GM18502 (cell line): ENCODE measurements at regions not wholly inside any gene's neighbourhood (a gene's known extent, or its start where the extent isn't known, plus 50 kb on each side); places are given as distances from the start of the nearest gene placed in this dataset.

Experiments used
- ATAC-seq: cut with Tn5 transposase; IDR thresholded peaks from one replicate; pipeline ENCODE4 v1.9.1; 2021; ENCODE audit warnings: mild to moderate bottlenecking; ENCODE audit not compliant: unreplicated experiment, poor library complexity

- ATAC-seq: no peak
Measured at GRCh38 chr18:1463981-1464380, 559.3 kb downstream of the ADCYAP1 start.

GRCh38 chr18:1464444-1465217, 560.0 kb downstream of the ADCYAP1 start:
- no peak for ATAC-seq

- ATAC-seq: no peak
Measured at GRCh38 chr18:1466035-1466434, 561.4 kb downstream of the ADCYAP1 start.

- no peak for ATAC-seq
Measured at GRCh38 chr18:1467461-1467964, 562.8 kb downstream of the ADCYAP1 start.

- no peak for ATAC-seq
Measured at GRCh38 chr18:1468550-1468949, 563.9 kb downstream of the ADCYAP1 start.

GRCh38 chr18:1475867-1476266, 571.2 kb downstream of the ADCYAP1 start:
- ATAC-seq: no peak

GRCh38 chr18:1480309-1480708, 575.6 kb downstream of the ADCYAP1 start:
- ATAC-seq: no peak

- ATAC-seq: no peak
Measured at GRCh38 chr18:1481577-1481976, 576.9 kb downstream of the ADCYAP1 start.

- no peak for ATAC-seq
Measured at GRCh38 chr18:1483385-1483784, 578.7 kb downstream of the ADCYAP1 start.

- ATAC-seq: no peak
Measured at GRCh38 chr18:1487457-1487856, 582.8 kb downstream of the ADCYAP1 start.

GRCh38 chr18:1488394-1488793, 583.7 kb downstream of the ADCYAP1 start:
- no peak for ATAC-seq

GRCh38 chr18:1488957-1489356, 584.3 kb downstream of the ADCYAP1 start:
- no peak for ATAC-seq

- ATAC-seq: no peak
Measured at GRCh38 chr18:1495387-1495786, 590.7 kb downstream of the ADCYAP1 start.

GRCh38 chr18:1496096-1496495, 591.4 kb downstream of the ADCYAP1 start:
- no peak for ATAC-seq

GRCh38 chr18:1498216-1498615, 593.5 kb downstream of the ADCYAP1 start:
- no peak for ATAC-seq

GRCh38 chr18:1499265-1499664, 594.6 kb downstream of the ADCYAP1 start:
- ATAC-seq: no peak

GRCh38 chr18:1503847-1504246, 599.2 kb downstream of the ADCYAP1 start:
- ATAC-seq: no peak

- no peak for ATAC-seq
Measured at GRCh38 chr18:1505856-1506255, 601.2 kb downstream of the ADCYAP1 start.

- ATAC-seq: no peak
Measured at GRCh38 chr18:1510542-1511179, 606.0 kb downstream of the ADCYAP1 start.

- ATAC-seq: no peak
Measured at GRCh38 chr18:1511619-1512311, 607.1 kb downstream of the ADCYAP1 start.

GRCh38 chr18:1513519-1513918, 608.8 kb downstream of the ADCYAP1 start:
- no peak for ATAC-seq
